Vagina (tissue), 2 donors: ENCODE measurements at regions not wholly inside any gene's neighbourhood (a gene's known extent, or its start where the extent isn't known, plus 50 kb on each side); places are given as distances from the start of the nearest gene placed in this dataset.

Source experiments
- DNase-seq, 2 donors: peaks; one replicate each; pipeline ENCODE4 v3.0.0-alpha.2; 2017; ENCODE audit errors: extremely low spot score in 2 of 2
- H3K27ac ChIP-seq: fragments of 200-600 bp; sonication (generic); one replicate; pipeline ENCODE4 v1.5.1; 2019
- H3K27me3 ChIP-seq: fragments of 200-600 bp; sonication (generic); one replicate; pipeline ENCODE4 v1.5.1; 2019
- H3K36me3 ChIP-seq, 2 donors: fragments of 200-600 bp; sonication (generic); one replicate each; pipeline ENCODE4 v1.5.1; 2017 to 2019
- H3K4me1 ChIP-seq: fragments of 200-600 bp; sonication (generic); one replicate; pipeline ENCODE4 v1.5.1; 2019
- H3K4me3 ChIP-seq, 2 donors: fragments of 200-600 bp; sonication (generic); 1 replicate in 1 of 2; 2 replicates in 1 of 2; pipeline ENCODE4 v1.5.1; 2016 to 2019
- H3K9me3 ChIP-seq: fragments of 200-600 bp; sonication (generic); one replicate; pipeline ENCODE4 v1.5.1; 2019
- CTCF ChIP-seq, 3 experiments: fragments of 450-650 bp in 2 of 3; fragments of 200-600 bp in 1 of 3; sonication (generic) in 1 of 3; IDR thresholded peaks; one replicate each; pipeline ENCODE4 v1.5.1; 2017 to 2019; ENCODE audit warnings: antibody characterized with exemption in 3 of 3, mild to moderate bottlenecking in 2 of 3, moderate library complexity in 2 of 3
- POLR2A ChIP-seq, 2 donors: fragments of 450-650 bp; IDR thresholded peaks; one replicate each; pipeline ENCODE4 v1.6.1; 2017; ENCODE audit warnings: antibody characterized with exemption in 2 of 2, mild to moderate bottlenecking in 2 of 2, moderate library complexity in 2 of 2
- POLR2AphosphoS5 ChIP-seq, 2 donors: sonication (generic); formaldehyde crosslinking; IDR thresholded peaks; one replicate each; pipeline ENCODE4 v1.9.0; 2017; ENCODE audit warnings: antibody characterized with exemption in 2 of 2, mild to moderate bottlenecking in 2 of 2, low read depth in 1 of 2; ENCODE audit not compliant: insufficient read depth in 1 of 2
- intact Hi-C: fragments of 100-400 bp; cut with DNase I; formaldehyde crosslinking; loops from one replicate; pipeline ENCODE4 v1.15.1; 2023

GRCh38 chr5:2805080-2805479 lies 53.6 kb upstream of the IRX2 start:
- Histone ChIP-seq H3K4me3 (no peak overlapping the region), H3K4me1 (no peaks in the 10 kb centered on the region), H3K27ac (no peak overlapping the region), H3K27me3 (no peaks in the 10 kb centered on the region), H3K36me3 (no peaks in the 10 kb centered on the region), H3K9me3 (no peaks in the 10 kb centered on the region)
- intact Hi-C loops = no loop called here
- no peak for DNase-seq
- no peak for TF ChIP-seq CTCF (IDR thresholded peaks at IDR 0.05)
- no peak for TF ChIP-seq POLR2AphosphoS5 (IDR thresholded peaks at IDR 0.05; ENCODE audit: insufficient read depth in 1 of 2, low read depth in 1 of 2)
- TF ChIP-seq POLR2A (IDR thresholded peaks at IDR 0.05) = no peak

GRCh38 chr5:2803751-2804150 lies 52.3 kb upstream of the IRX2 start:
- Histone ChIP-seq H3K27me3 (no peaks in the 10 kb centered on the region), H3K4me1 (no peaks in the 10 kb centered on the region), H3K9me3 (no peaks in the 10 kb centered on the region), H3K27ac (no peak overlapping the region), H3K4me3 (no peak overlapping the region), H3K36me3 (no peaks in the 10 kb centered on the region)
- intact Hi-C loops = no loop called here
- no peak for DNase-seq
- TF ChIP-seq POLR2AphosphoS5 (IDR thresholded peaks at IDR 0.05; ENCODE audit: insufficient read depth in 1 of 2, low read depth in 1 of 2) (no peak), CTCF (IDR thresholded peaks at IDR 0.05) (no peak)

- no peaks in the 10 kb centered on the region for H3K4me1 ChIP-seq
- no peaks in the 10 kb centered on the region for H3K36me3 ChIP-seq
- no peak for DNase-seq
- intact Hi-C loops = no loop called here
- TF ChIP-seq CTCF (IDR thresholded peaks at IDR 0.05) = no peak
- no peak for TF ChIP-seq POLR2AphosphoS5 (IDR thresholded peaks at IDR 0.05; ENCODE audit: insufficient read depth in 1 of 2, low read depth in 1 of 2)
- TF ChIP-seq POLR2A (IDR thresholded peaks at IDR 0.05) = no peak
- no peak overlapping the region for H3K27ac ChIP-seq
- H3K27me3 ChIP-seq = no peaks in the 10 kb centered on the region
- no peaks in the 10 kb centered on the region for H3K9me3 ChIP-seq
- H3K4me3 ChIP-seq = no peak overlapping the region
Observed at GRCh38 chr5:2802693-2803365, 51.4 kb upstream of the IRX2 start.

GRCh38 chr5:2801577-2802525 lies 50.4 kb upstream of the IRX2 start:
- H3K4me3 ChIP-seq = no peak overlapping the region
- DNase-seq = no peak
- TF ChIP-seq CTCF (IDR thresholded peaks at IDR 0.05) (no peak), POLR2AphosphoS5 (IDR thresholded peaks at IDR 0.05; ENCODE audit: insufficient read depth in 1 of 2, low read depth in 1 of 2) (no peak), POLR2A (IDR thresholded peaks at IDR 0.05) (no peak)
- H3K27ac ChIP-seq = no peak overlapping the region
- H3K36me3 ChIP-seq = no peaks in the 10 kb centered on the region
- intact Hi-C loops = no loop called here
- no peaks in the 10 kb centered on the region for H3K9me3 ChIP-seq
- H3K4me1 ChIP-seq = no peaks in the 10 kb centered on the region
- H3K27me3 ChIP-seq = no peaks in the 10 kb centered on the region
